DOHH2 (cell line): ENCODE measurements at regions not wholly inside any gene's neighbourhood (a gene's known extent, or its start where the extent isn't known, plus 50 kb on each side); places are given as distances from the start of the nearest gene placed in this dataset.
"Not testable (repeated sequence)": the region's sequence is repeated elsewhere in the genome, so short reads cannot be mapped to it uniquely, and the experiment has no call there.

Experiments used
- H3F3A ChIP-seq: fragments of 200-600 bp; sonication (generic), shearing (Covaris generic); 2 replicates; pipeline ENCODE4 v1.6.0; 2016; ENCODE audit warnings: antibody characterized with exemption, mild to moderate bottlenecking; ENCODE audit not compliant: control insufficient read depth, insufficient read depth
- H3K27ac ChIP-seq: fragments of 200-600 bp; sonication (generic); 2 replicates; pipeline ENCODE4 v1.5.1; 2014; ENCODE audit warnings: low read depth, mild to moderate bottlenecking, low read length, moderate library complexity
- H3K27me3 ChIP-seq: fragments of 200-600 bp; sonication (generic); 2 replicates; pipeline ENCODE4 v1.6.1; 2014; ENCODE audit warnings: mild to moderate bottlenecking, low read length, mixed read lengths; ENCODE audit not compliant: control insufficient read depth
- H3K36me3 ChIP-seq: fragments of 200-600 bp; sonication (generic); 2 replicates; pipeline ENCODE4 v1.6.1; 2014; ENCODE audit warnings: mild to moderate bottlenecking, low read length, moderate library complexity, mixed read lengths; ENCODE audit not compliant: control insufficient read depth
- H3K4me1 ChIP-seq: fragments of 200-600 bp; sonication (generic); 2 replicates; pipeline ENCODE4 v1.6.1; 2014; ENCODE audit warnings: mild to moderate bottlenecking, low read length, mixed read lengths; ENCODE audit not compliant: control insufficient read depth
- H3K4me2 ChIP-seq: fragments of 200-600 bp; sonication (generic); 2 replicates; pipeline ENCODE4 v1.6.0; 2014; ENCODE audit warnings: mild to moderate bottlenecking, low read length, moderate library complexity
- H3K4me3 ChIP-seq: fragments of 200-600 bp; sonication (generic); 2 replicates; pipeline ENCODE4 v1.5.1; 2014; ENCODE audit warnings: mild to moderate bottlenecking, low read length, mixed read lengths
- H3K79me2 ChIP-seq: fragments of 200-600 bp; sonication (generic); 2 replicates; pipeline ENCODE4 v1.6.1; 2014; ENCODE audit warnings: mild to moderate bottlenecking, low read length, mixed read lengths; ENCODE audit not compliant: control insufficient read depth
- H3K9me2 ChIP-seq: fragments of 200-600 bp; sonication (generic); replicated peaks from 2 replicates; pipeline ENCODE4 v1.6.1; 2014; ENCODE audit warnings: mild to moderate bottlenecking, low read length, mixed read lengths; ENCODE audit not compliant: control insufficient read depth
- H3K9me3 ChIP-seq: fragments of 200-600 bp; sonication (generic); 2 replicates; pipeline ENCODE4 v1.6.1; 2014; ENCODE audit warnings: antibody characterized with exemption, low read length, mixed read lengths; ENCODE audit not compliant: control insufficient read depth, insufficient read depth
- H4K20me1 ChIP-seq: fragments of 200-600 bp; sonication (generic); 2 replicates; pipeline ENCODE4 v1.6.0; 2014; ENCODE audit warnings: low read depth, mild to moderate bottlenecking, antibody characterized with exemption, low read length, moderate library complexity; ENCODE audit not compliant: control insufficient read depth, insufficient read depth
- EZH2phosphoT487 ChIP-seq: fragments of 200-600 bp; sonication (generic); IDR thresholded peaks from 2 replicates; pipeline ENCODE4 v1.6.1; 2017; ENCODE audit warnings: borderline replicate concordance, mild to moderate bottlenecking, antibody characterized with exemption, low read length, moderate library complexity, mixed read lengths
- TF ChIP-seq, protein P1 (sequence below): fragments of 200-600 bp; sonication (generic); IDR thresholded peaks from one replicate; pipeline ENCODE4 v1.5.1; 2014; ENCODE audit warnings: antibody characterized with exemption, mild to moderate bottlenecking, low read depth, low read length; ENCODE audit not compliant: poor library complexity, severe bottlenecking

- H3K27ac ChIP-seq = no peak overlapping the region
- H3K4me3 ChIP-seq = no peak overlapping the region
- H3K9me3 ChIP-seq = no peaks in the 10 kb centered on the region
- H3K4me2 ChIP-seq = no peak overlapping the region
- H3K27me3 ChIP-seq = 0 out of 2 replicates have a peak, but pooled peaks cover 3% of the 10 kb centered on the region
- no peaks in the 10 kb centered on the region for H3K4me1 ChIP-seq
- no peaks in the 10 kb centered on the region for H4K20me1 ChIP-seq
- H3K79me2 ChIP-seq = no peaks in the 10 kb centered on the region
- TF ChIP-seq EZH2phosphoT487 = no peak
- TF ChIP-seq, protein P1, sequence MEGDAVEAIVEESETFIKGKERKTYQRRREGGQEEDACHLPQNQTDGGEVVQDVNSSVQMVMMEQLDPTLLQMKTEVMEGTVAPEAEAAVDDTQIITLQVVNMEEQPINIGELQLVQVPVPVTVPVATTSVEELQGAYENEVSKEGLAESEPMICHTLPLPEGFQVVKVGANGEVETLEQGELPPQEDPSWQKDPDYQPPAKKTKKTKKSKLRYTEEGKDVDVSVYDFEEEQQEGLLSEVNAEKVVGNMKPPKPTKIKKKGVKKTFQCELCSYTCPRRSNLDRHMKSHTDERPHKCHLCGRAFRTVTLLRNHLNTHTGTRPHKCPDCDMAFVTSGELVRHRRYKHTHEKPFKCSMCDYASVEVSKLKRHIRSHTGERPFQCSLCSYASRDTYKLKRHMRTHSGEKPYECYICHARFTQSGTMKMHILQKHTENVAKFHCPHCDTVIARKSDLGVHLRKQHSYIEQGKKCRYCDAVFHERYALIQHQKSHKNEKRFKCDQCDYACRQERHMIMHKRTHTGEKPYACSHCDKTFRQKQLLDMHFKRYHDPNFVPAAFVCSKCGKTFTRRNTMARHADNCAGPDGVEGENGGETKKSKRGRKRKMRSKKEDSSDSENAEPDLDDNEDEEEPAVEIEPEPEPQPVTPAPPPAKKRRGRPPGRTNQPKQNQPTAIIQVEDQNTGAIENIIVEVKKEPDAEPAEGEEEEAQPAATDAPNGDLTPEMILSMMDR = no peak
- no peaks in the 10 kb centered on the region for H3F3A ChIP-seq
- H3K36me3 ChIP-seq = no peaks in the 10 kb centered on the region
- no peaks in the 10 kb centered on the region for H3K9me2 ChIP-seq
Measured at GRCh38 chr11:7143908-7144307, 55.1 kb downstream of the RBMXL2 start.

DNA sequence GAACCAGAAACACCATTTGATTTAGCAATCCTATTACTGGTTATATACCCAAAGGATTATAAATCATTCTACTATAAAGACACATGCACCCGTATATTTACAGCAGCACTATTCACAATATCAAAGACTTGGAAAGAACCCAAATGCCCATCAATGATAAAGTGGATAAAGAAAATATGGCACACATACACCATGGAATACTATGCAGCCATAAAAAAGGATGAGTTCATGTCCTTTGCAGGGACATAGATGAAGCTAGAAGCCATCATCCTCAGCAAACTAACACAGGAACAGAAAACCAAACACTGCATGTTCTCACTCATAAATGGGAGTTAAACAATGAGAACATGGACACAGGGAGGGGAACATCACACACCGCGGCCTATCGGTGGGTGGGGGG lies 61.3 kb downstream of the RBMXL2 start:
- H3K36me3 ChIP-seq, H3K79me2 ChIP-seq, H3K9me2 ChIP-seq, H3K4me1 ChIP-seq, H3K4me3 ChIP-seq, H3F3A ChIP-seq, H3K27me3 ChIP-seq, H3K9me3 ChIP-seq, H3K4me2 ChIP-seq, H3K27ac ChIP-seq, H4K20me1 ChIP-seq: not testable (repeated sequence)

DNA sequence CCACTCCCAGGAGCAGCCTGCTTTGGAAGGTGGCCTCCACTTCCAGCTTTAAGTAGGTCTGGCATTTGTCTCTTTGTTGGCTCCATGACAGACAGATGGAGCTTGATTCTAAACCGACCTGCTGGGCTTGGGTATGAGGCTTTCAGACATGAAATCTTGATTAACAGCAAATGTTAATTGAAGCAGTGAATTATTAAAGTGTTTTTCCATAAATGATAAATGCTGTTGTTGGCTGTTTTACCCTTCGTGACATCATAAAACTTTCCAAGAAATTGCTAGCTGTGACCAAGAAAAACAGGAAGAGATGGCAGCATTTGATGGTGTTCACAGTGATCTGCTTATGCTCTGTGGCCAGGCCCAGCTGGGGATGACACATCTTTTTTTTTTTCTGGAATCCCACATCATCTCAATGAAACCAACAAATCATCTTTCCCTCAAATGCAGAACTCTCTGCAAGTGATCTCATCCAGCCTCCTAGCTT lies 66.1 kb downstream of the RBMXL2 start:
- Histone ChIP-seq H3K36me3 (no peaks in the 10 kb centered on the region), H3K79me2 (no peaks in the 10 kb centered on the region), H3K4me2 (no peak overlapping the region), H4K20me1 (no peaks in the 10 kb centered on the region), H3F3A (no peaks in the 10 kb centered on the region), H3K27me3 (no peaks in the 10 kb centered on the region), H3K4me1 (no peaks in the 10 kb centered on the region), H3K9me3 (no peaks in the 10 kb centered on the region), H3K4me3 (no peak overlapping the region), H3K9me2 (no peaks in the 10 kb centered on the region), H3K27ac (no peak overlapping the region)
- TF ChIP-seq EZH2phosphoT487 = no peak
- TF ChIP-seq, protein P1 = no peak

- no peak for TF ChIP-seq EZH2phosphoT487
- TF ChIP-seq, protein P1 = no peak
- H3K27me3 ChIP-seq = peaks cover 2% of the 10 kb centered on the region; the same call in 1 of the 2 replicates
- H3K36me3 ChIP-seq = no peaks in the 10 kb centered on the region
- no peak overlapping the region for H3K4me3 ChIP-seq
- no peaks in the 10 kb centered on the region for H4K20me1 ChIP-seq
- no peaks in the 10 kb centered on the region for H3K9me3 ChIP-seq
- H3K4me2 ChIP-seq = no peak overlapping the region
- H3F3A ChIP-seq = no peaks in the 10 kb centered on the region
- no peaks in the 10 kb centered on the region for H3K4me1 ChIP-seq
- H3K79me2 ChIP-seq = no peaks in the 10 kb centered on the region
- H3K27ac ChIP-seq = no peak overlapping the region
- no peaks in the 10 kb centered on the region for H3K9me2 ChIP-seq
Measured at GRCh38 chr11:7160814-7161489, 72.2 kb downstream of the RBMXL2 start.
